K562 (cell line): ENCODE measurements at regions not wholly inside any gene's neighbourhood (a gene's known extent, or its start where the extent isn't known, plus 50 kb on each side); places are given as distances from the start of the nearest gene placed in this dataset.

Experiments used
- ATF3 ChIP-seq, 2 experiments: fragments of 450-650 bp in 1 of 2; sonication (generic) in 1 of 2; formaldehyde crosslinking in 1 of 2; IDR thresholded peaks in 1 of 2; conservative IDR thresholded peaks in 1 of 2; 2 replicates each; pipeline versions ENCODE4 v1.6.1 to v1.8.1; 2016 to 2023; ENCODE audit warnings: mild to moderate bottlenecking in 2 of 2, moderate library complexity in 2 of 2, inconsistent platforms in 1 of 2, missing genetic modification reagents in 1 of 2
- CHD1 ChIP-seq: fragments of 200-600 bp; sonication (generic); IDR thresholded peaks from one replicate; pipeline ENCODE4 v1.6.1; 2012; ENCODE audit warnings: mild to moderate bottlenecking, moderate library complexity, low read length, inconsistent platforms
- EP300 ChIP-seq: IDR thresholded peaks from 2 replicates; pipeline ENCODE4 v1.6.1; 2012; ENCODE audit warnings: low read length, improper control_type of control experiment
- EZH2 ChIP-seq: IDR thresholded peaks from 2 replicates; pipeline ENCODE4 v1.6.1; 2012; ENCODE audit warnings: low read depth, mild to moderate bottlenecking, inconsistent platforms, low read length, borderline replicate concordance
- MLX ChIP-seq, 2 experiments: fragments of 450-650 bp in 1 of 2; sonication (generic) in 1 of 2; formaldehyde crosslinking; conservative IDR thresholded peaks; 2 replicates each; pipeline versions ENCODE4 v1.4.0 to v1.8.1; 2020 to 2022; ENCODE audit warnings: mild to moderate bottlenecking in 1 of 2, missing genetic modification reagents in 1 of 2
- NCOA6 ChIP-seq: fragments of 450-650 bp; IDR thresholded peaks from 2 replicates; pipeline ENCODE4 v1.6.1; 2017; ENCODE audit warnings: mild to moderate bottlenecking
- NRF1 ChIP-seq, 2 experiments: fragments of 450-650 bp; IDR thresholded peaks in 1 of 2; conservative IDR thresholded peaks in 1 of 2; 2 replicates each; pipeline ENCODE4 v1.6.1; 2014; ENCODE audit warnings: mild to moderate bottlenecking in 2 of 2
- POLR2AphosphoS5 ChIP-seq: IDR thresholded peaks from 2 replicates; pipeline ENCODE4 v1.6.1; 2011; ENCODE audit warnings: mild to moderate bottlenecking, low read depth, low read length, moderate library complexity; ENCODE audit not compliant: control insufficient read depth, insufficient read depth
- RAD21 ChIP-seq, 2 experiments: fragments of 250-450 bp in 1 of 2; fragments of 450-650 bp in 1 of 2; sonication (Bioruptor Pico) in 1 of 2; formaldehyde crosslinking in 1 of 2; IDR thresholded peaks in 1 of 2; conservative IDR thresholded peaks in 1 of 2; 2 replicates each; pipeline versions ENCODE4 v1.4.0 to v1.8.0; 2020 to 2022; ENCODE audit warnings: mild to moderate bottlenecking in 2 of 2, moderate library complexity in 1 of 2
- SMC3 ChIP-seq: conservative IDR thresholded peaks from 2 replicates; pipeline ENCODE4 v1.6.1; 2011; ENCODE audit warnings: low read depth, low read length, improper control_type of control experiment; ENCODE audit not compliant: insufficient read depth
- SP2 ChIP-seq: IDR thresholded peaks from 2 replicates; pipeline ENCODE4 v1.6.1; 2011; ENCODE audit warnings: mild to moderate bottlenecking, low read depth, low read length, moderate library complexity; ENCODE audit not compliant: poor library complexity, severe bottlenecking; ENCODE audit errors: extremely low read depth
- TOE1 ChIP-seq, 2 experiments: fragments of 450-650 bp in 1 of 2; sonication (generic) in 1 of 2; formaldehyde crosslinking in 1 of 2; IDR thresholded peaks; 2 replicates each; pipeline versions ENCODE4 v1.7.1 to v1.8.0; 2016 to 2022; ENCODE audit warnings: borderline replicate concordance in 2 of 2, mild to moderate bottlenecking in 2 of 2, antibody characterized with exemption in 1 of 2, inconsistent platforms in 1 of 2, low read depth in 1 of 2, missing genetic modification reagents in 1 of 2, moderate library complexity in 1 of 2
- TF ChIP-seq, protein P1 (sequence below), 3 experiments: IDR thresholded peaks in 2 of 3; conservative IDR thresholded peaks in 1 of 3; 2 replicates each; pipeline ENCODE4 v1.5.1; 2011 to 2012; ENCODE audit warnings: low read length in 3 of 3, mild to moderate bottlenecking in 3 of 3, control low read depth in 2 of 3, improper control_type of control experiment in 1 of 3, inconsistent platforms in 1 of 3, low read depth in 1 of 3, mixed read lengths in 1 of 3, moderate library complexity in 1 of 3; ENCODE audit not compliant: insufficient read depth in 2 of 3

GRCh38 chr5:25020454-25020853, 375.7 kb upstream of the CDH10 start:
- TF ChIP-seq SMC3, result no peak
- no peak for TF ChIP-seq POLR2AphosphoS5
- TF ChIP-seq CHD1, result no peak
- TF ChIP-seq TOE1 (IDR thresholded peaks at IDR 0.05; ENCODE audit: borderline replicate concordance), result no peak
- TF ChIP-seq TOE1 (CRISPR knock-in tag; IDR thresholded peaks at IDR 0.05; ENCODE audit: borderline replicate concordance, low read depth), result no peak
- TF ChIP-seq EZH2, result no peak
- TF ChIP-seq ATF3 (IDR thresholded peaks at IDR 0.05), result no peak
- no peak for TF ChIP-seq ATF3 (CRISPR knock-in tag; conservative IDR thresholded peaks at IDR 0.05)
- TF ChIP-seq EP300, result no peak
- TF ChIP-seq MLX (CRISPR knock-in tag; conservative IDR thresholded peaks at IDR 0.05), result no peak
- no peak for TF ChIP-seq SP2
- TF ChIP-seq, protein P1, sequence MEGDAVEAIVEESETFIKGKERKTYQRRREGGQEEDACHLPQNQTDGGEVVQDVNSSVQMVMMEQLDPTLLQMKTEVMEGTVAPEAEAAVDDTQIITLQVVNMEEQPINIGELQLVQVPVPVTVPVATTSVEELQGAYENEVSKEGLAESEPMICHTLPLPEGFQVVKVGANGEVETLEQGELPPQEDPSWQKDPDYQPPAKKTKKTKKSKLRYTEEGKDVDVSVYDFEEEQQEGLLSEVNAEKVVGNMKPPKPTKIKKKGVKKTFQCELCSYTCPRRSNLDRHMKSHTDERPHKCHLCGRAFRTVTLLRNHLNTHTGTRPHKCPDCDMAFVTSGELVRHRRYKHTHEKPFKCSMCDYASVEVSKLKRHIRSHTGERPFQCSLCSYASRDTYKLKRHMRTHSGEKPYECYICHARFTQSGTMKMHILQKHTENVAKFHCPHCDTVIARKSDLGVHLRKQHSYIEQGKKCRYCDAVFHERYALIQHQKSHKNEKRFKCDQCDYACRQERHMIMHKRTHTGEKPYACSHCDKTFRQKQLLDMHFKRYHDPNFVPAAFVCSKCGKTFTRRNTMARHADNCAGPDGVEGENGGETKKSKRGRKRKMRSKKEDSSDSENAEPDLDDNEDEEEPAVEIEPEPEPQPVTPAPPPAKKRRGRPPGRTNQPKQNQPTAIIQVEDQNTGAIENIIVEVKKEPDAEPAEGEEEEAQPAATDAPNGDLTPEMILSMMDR (IDR thresholded peaks at IDR 0.05 in 2 of 3, conservative IDR thresholded peaks at IDR 0.05 in 1 of 3; ENCODE audit: insufficient read depth in 2 of 3, low read depth in 1 of 3, low read length in 3 of 3), result no peak
- no peak for TF ChIP-seq RAD21 (CRISPR knock-in tag; conservative IDR thresholded peaks at IDR 0.05 in 1 of 2, IDR thresholded peaks at IDR 0.05 in 1 of 2)
- TF ChIP-seq NCOA6, result no peak
- no peak for TF ChIP-seq NRF1 (conservative IDR thresholded peaks at IDR 0.05 in 1 of 2, IDR thresholded peaks at IDR 0.05 in 1 of 2)
